ENCODE measurements at regions not wholly inside any gene's neighbourhood (a gene's known extent, or its start where the extent isn't known, plus 50 kb on each side); places are given as distances from the start of the nearest gene placed in this dataset.

- no peak for DNase-seq (ENCODE audit: low read depth)
Observed at GRCh38 chr2:23083966-23084365, 301.0 kb upstream of the KLHL29 start.

DNA sequence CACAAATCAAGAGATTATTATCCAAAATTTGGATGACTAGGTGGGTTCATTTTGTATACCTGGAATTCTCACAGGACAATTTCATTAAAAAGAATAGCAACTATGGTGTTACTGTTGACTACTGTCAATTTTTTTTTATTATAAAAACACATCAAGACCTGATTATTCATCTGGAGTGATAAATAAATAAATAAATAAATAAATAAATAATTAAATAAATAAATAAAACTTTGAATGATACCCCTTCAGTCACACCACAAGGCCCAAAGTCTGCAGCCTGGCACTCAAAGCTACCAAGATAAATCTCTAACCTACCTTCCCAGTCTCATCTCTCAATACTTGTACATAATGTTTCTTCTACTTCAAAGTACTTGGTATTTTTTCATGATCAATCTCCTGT is 294.0 kb upstream of the KLHL29 start:
- no peak for DNase-seq (ENCODE audit: low read depth)

GRCh38 chr2:23091900-23092299 is 293.1 kb upstream of the KLHL29 start:
- DNase-seq (ENCODE audit: low read depth): no peak

DNA sequence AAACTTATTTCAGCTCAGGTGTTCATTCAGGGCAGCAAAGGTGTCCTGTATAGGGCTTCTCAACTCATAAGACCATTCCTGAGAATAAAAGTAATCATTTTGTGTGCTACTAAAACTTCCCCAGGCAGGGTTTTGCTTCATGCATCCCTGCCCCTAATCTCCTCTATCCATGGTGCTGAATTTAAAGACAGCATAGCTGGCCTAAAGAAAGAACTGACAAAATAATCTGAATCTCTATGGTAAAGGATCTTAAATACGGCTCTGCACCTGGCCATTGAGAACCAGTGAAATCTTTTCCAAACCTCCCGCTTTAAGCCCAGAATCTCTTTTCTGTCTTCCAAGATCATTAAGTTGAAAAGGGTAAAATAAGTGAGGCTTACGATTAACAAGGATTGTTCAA is 292.1 kb upstream of the KLHL29 start:
- no peak for DNase-seq (ENCODE audit: low read depth)

- DNase-seq (ENCODE audit: low read depth): no peak
Observed at GRCh38 chr2:23093513-23093912, 291.5 kb upstream of the KLHL29 start.

DNA sequence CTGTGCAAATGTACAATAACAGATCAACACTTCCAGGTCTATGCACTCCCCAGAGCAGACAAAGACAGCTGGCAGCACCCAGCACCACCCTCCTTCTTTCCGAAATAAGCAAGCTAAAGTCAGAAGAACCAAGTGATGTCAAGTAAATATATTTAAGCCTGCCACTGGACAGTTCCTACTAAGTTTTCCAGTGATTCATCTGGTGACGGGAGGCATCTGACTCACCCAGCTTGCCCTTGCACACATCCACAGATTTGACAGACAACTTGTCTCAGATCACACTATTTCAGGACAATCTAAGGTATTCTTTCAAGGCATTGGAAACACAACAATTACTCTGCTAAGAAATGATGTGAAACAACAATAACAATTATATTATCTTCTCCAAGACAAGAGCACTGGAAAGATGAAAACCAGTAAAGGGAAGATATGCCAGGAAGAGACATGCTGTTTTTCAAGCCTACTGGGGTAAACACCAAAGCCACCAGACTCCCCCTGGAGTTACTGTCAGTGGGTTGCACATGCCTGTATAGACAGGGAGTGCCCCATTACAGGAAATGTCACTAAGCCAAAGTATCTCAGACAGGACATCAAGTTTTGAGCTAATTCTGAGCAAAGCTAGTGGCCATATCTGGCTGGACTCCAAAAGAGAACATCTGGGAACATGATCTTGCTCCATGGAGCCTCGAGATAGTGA is 287.9 kb upstream of the KLHL29 start:
- DNase-seq (ENCODE audit: low read depth): no peak

- no peak for DNase-seq (ENCODE audit: low read depth)
Observed at GRCh38 chr2:23100406-23100805, 284.6 kb upstream of the KLHL29 start.

GRCh38 chr2:23106242-23106785 is 278.7 kb upstream of the KLHL29 start:
- no peak for DNase-seq (ENCODE audit: low read depth)

DNA sequence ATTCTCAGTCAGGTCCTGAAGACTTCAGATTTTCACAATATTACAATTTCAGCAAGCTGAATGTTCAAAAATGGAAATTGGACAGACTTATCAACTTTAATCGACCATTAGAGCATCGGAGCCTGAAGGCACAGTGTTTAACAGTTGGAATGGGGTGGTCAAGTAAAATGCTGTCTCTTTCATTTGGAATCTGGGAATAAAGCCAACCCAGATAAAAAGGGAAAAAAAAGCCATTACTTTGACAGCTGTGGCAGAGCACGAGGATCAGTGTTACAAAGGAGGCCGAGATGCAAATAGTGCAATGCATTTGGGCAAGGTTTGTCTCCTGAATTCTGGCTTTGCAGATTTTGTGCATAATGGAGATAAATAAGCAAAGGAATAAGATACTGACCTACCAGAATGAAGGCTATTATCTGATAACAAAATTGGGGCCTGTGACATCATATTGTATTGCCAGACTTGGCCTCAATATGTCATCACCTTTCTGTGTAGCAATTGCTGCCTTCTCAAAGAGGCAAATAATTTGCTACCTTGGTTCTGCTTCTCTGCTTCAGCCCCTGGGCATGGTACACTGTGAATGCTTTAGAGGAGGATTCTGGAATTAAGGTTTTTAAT is 277.5 kb upstream of the KLHL29 start:
- DNase-seq (ENCODE audit: low read depth): no peak

- no peak for DNase-seq (ENCODE audit: low read depth)
Observed at GRCh38 chr2:23111263-23111662, 273.7 kb upstream of the KLHL29 start.

GRCh38 chr2:23112517-23112916 is 272.5 kb upstream of the KLHL29 start:
- no peak for DNase-seq (ENCODE audit: low read depth)

DNA sequence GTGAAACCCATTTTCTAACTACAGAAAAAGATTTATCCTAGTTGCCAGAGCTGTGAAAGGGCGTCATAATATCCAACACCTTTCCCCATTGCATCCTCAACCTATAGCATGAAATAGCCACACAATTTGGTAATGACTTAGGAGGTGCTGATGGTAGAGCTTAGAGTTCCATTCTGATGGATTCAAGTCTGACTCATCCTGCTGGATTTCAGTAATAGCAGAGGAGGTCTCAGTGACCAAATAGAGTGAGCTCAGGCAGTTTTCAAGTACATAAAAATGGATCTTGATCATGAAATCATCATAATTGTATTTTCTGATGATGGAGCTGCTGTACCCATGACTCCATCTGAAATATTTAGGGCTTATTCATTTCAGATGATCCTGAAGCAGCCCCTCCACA is 270.7 kb upstream of the KLHL29 start:
- DNase-seq (ENCODE audit: low read depth): no peak

GRCh38 chr2:23118313-23118712 is 266.7 kb upstream of the KLHL29 start:
- no peak for DNase-seq (ENCODE audit: low read depth)

DNA sequence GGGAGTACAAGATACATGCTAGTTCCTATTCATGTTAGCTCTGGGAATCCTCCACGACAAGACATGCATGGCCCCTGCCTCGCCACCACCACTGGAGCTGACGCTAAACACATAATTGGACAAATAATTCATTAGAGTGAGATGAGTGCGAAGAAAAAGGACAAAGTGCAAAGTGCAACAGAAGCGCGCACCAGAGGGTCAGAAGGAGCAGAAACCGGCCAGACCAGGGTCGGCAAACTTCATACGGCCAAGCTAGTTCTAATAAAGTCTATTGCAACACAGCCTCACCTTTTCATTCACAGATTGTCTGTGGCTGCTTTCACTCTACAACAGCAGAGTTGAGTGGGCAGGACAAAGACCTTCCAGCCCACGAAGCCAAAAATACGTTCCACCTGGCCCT is 266.1 kb upstream of the KLHL29 start:
- no peak for DNase-seq (ENCODE audit: low read depth)

DNA sequence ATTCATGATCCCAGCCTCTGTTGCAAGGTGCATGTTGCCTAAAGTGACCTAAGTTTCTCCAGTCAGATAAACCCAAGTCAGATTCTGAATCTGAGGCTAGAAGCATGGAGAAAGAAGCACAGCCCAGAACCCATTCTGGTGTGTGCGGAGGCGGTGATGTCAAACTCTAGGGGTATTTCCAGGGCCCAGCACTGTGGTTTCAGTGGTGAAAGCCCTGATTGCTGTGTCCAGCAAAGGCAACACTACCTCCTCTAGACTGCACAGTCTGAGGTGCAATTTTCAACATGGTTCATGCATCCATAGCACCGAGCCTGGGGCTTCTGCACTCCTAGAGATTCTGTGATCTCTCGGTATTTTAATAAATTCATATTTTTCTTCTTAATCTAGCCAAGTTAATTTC is 264.8 kb upstream of the KLHL29 start:
- DNase-seq (ENCODE audit: low read depth): no peak

- DNase-seq (ENCODE audit: low read depth): no peak
Observed at GRCh38 chr2:23121968-23122648, 262.9 kb upstream of the KLHL29 start.

DNA sequence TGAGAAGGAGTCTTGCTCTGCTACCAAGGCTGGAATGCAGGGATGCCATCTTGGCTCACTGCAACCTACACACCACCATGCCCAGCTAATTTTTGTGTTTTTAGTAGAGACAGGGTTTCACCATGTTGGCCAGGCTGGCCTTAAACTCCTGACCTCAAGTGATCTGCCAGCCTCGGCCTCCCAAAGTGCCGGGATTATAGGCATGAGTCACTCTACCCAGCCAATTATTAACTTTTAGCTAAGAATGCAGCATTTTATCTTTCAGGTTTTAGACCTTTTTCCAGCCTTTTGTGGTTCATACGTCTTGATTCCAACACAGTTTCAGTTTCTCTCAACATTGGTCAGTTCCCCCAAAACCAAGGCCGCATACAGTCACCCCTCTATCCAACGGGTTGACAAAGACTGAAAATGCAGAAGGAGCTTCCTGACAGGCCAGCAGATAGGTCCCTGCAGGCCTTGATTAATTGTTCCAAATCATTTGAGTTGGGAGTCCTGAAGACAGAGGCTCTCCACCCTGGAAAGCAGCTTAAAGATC is 262.2 kb upstream of the KLHL29 start:
- no peak for DNase-seq (ENCODE audit: low read depth)

DNA sequence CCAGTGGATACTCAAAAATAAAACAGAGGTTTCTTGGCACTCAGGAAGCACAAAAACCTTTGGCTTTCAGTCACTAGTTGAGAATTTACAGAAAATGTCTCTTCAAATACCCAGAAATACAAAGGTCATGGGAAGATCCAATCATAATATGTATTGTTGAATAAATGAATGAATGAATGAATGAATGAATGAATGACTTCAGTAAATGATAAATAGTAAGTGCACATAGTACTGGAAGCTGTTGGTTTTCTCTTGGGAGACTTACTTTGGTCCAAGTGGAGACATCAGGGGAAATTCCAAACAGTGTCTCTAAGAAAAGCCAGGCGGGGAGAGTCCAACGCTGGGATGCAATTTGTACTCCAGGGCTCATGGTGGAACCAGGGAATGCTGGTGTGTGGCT is 261.3 kb upstream of the KLHL29 start:
- no peak for DNase-seq (ENCODE audit: low read depth)

- no peak for DNase-seq (ENCODE audit: low read depth)
Observed at GRCh38 chr2:23124214-23124750, 260.7 kb upstream of the KLHL29 start.

GRCh38 chr2:23127465-23127864 is 257.5 kb upstream of the KLHL29 start:
- no peak for DNase-seq (ENCODE audit: low read depth)

DNA sequence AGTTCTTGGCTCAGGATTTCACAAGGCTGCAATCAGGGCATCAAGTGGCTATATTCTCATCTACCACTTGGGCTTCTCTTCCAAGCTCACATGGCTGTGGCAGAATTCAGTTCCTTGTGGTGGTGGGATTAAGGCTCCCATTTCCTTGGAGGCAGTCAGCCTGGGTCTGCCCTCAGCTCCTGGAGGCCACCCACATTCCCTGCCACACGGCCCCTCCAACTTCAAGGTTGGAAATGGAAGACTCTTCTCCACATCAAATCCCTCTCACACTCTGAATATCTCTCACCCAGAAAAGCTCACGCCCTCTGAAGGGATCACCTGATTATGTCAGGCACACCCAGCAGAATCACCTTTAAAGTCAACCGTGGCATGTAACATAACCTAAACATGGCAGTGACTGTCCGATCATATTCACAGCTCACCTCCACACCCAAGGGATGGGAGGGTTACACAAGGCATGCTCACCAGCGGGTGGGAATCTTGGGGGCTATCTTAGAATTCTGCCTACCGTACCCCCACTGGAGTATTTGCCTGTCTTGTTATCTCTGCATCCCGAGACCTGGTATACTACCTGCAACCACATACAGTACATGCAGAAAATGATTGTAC is 256.2 kb upstream of the KLHL29 start:
- DNase-seq (ENCODE audit: low read depth): no peak

- no peak for DNase-seq (ENCODE audit: low read depth)
Observed at GRCh38 chr2:23131066-23131575, 253.9 kb upstream of the KLHL29 start.
